Parathyroid adenoma (tissue), 2 donors: ENCODE measurements at regions not wholly inside any gene's neighbourhood (a gene's known extent, or its start where the extent isn't known, plus 50 kb on each side); places are given as distances from the start of the nearest gene placed in this dataset.
A peak's percentile ranks its signal among the peaks of the same experiment; 100 is the strongest.

ENCODE experiments used
- H2AFZ ChIP-seq: fragments of 300-600 bp; sonication (generic); one replicate; pipeline ENCODE4 v1.7.0; 2017; ENCODE audit warnings: antibody characterized with exemption, mild to moderate bottlenecking
- H3K27ac ChIP-seq: fragments of 300-600 bp; sonication (generic); one replicate; pipeline ENCODE4 v1.7.0; 2017
- H3K27me3 ChIP-seq: fragments of 300-600 bp; sonication (generic); one replicate; pipeline ENCODE4 v1.7.0; 2017; ENCODE audit warnings: low read length; ENCODE audit not compliant: control insufficient read depth, insufficient read depth
- H3K36me3 ChIP-seq: fragments of 300-600 bp; sonication (generic); one replicate; pipeline ENCODE4 v1.7.0; 2017; ENCODE audit warnings: low read length; ENCODE audit not compliant: control insufficient read depth, insufficient read depth
- H3K4me1 ChIP-seq: fragments of 300-600 bp; sonication (generic); one replicate; pipeline ENCODE4 v1.7.0; 2017; ENCODE audit warnings: control low read depth
- H3K4me2 ChIP-seq: fragments of 300-600 bp; sonication (generic); one replicate; pipeline ENCODE4 v1.7.0; 2017; ENCODE audit warnings: low read length
- H3K4me3 ChIP-seq: fragments of 300-600 bp; sonication (generic); one replicate; pipeline ENCODE4 v1.7.0; 2017; ENCODE audit warnings: low read depth, low read length
- H3K79me2 ChIP-seq: fragments of 300-600 bp; sonication (generic); one replicate; pipeline ENCODE4 v1.7.0; 2017; ENCODE audit warnings: control low read depth
- H3K9ac ChIP-seq: fragments of 300-600 bp; sonication (generic); one replicate; pipeline ENCODE4 v1.7.0; 2017; ENCODE audit warnings: mild to moderate bottlenecking
- H3K9me3 ChIP-seq: fragments of 300-600 bp; sonication (generic); one replicate; pipeline ENCODE4 v1.7.0; 2017; ENCODE audit warnings: low read length; ENCODE audit not compliant: control insufficient read depth
- TF ChIP-seq, protein P1 (sequence below): fragments of 300-600 bp; sonication (generic); IDR thresholded peaks from one replicate; pipeline ENCODE4 v1.7.0; 2017; ENCODE audit warnings: antibody characterized with exemption, mild to moderate bottlenecking
- donor health status: primary hyperparathyroidism.

- Histone ChIP-seq H2AFZ (peak overlapping the region; percentile 22), H3K36me3 (no peaks in the 10 kb centered on the region), H3K9me3 (no peaks in the 10 kb centered on the region), H3K4me2 (no peak overlapping the region), H3K79me2 (no peaks in the 10 kb centered on the region), H3K27me3 (no peaks in the 10 kb centered on the region), H3K4me1 (no peaks in the 10 kb centered on the region), H3K4me3 (no peak overlapping the region), H3K9ac (no peak overlapping the region), H3K27ac (no peak overlapping the region)
- TF ChIP-seq, protein P1, sequence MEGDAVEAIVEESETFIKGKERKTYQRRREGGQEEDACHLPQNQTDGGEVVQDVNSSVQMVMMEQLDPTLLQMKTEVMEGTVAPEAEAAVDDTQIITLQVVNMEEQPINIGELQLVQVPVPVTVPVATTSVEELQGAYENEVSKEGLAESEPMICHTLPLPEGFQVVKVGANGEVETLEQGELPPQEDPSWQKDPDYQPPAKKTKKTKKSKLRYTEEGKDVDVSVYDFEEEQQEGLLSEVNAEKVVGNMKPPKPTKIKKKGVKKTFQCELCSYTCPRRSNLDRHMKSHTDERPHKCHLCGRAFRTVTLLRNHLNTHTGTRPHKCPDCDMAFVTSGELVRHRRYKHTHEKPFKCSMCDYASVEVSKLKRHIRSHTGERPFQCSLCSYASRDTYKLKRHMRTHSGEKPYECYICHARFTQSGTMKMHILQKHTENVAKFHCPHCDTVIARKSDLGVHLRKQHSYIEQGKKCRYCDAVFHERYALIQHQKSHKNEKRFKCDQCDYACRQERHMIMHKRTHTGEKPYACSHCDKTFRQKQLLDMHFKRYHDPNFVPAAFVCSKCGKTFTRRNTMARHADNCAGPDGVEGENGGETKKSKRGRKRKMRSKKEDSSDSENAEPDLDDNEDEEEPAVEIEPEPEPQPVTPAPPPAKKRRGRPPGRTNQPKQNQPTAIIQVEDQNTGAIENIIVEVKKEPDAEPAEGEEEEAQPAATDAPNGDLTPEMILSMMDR: no peak
Measured at GRCh38 chr5:1743061-1743768, 56.4 kb downstream of the MRPL36 start.

- TF ChIP-seq, protein P1: peak; percentile 40
Measured at GRCh38 chr5:1737790-1738405, 61.7 kb downstream of the MRPL36 start.

GRCh38 chr5:1736889-1737711 is 62.5 kb downstream of the MRPL36 start:
- no peak overlapping the region for H3K9ac ChIP-seq
- H2AFZ ChIP-seq: no peak overlapping the region
- H3K9me3 ChIP-seq: no peaks in the 10 kb centered on the region
- H3K27ac ChIP-seq: no peak overlapping the region
- H3K4me2 ChIP-seq: no peak overlapping the region
- no peaks in the 10 kb centered on the region for H3K36me3 ChIP-seq
- no peaks in the 10 kb centered on the region for H3K27me3 ChIP-seq
- H3K4me3 ChIP-seq: no peak overlapping the region
- TF ChIP-seq, protein P1: no peak
- H3K79me2 ChIP-seq: no peaks in the 10 kb centered on the region
- no peaks in the 10 kb centered on the region for H3K4me1 ChIP-seq

More at GRCh38 chr5:1737790-1738405, 61.7 kb downstream of the MRPL36 start:
- Histone ChIP-seq H3K27me3 (no peaks in the 10 kb centered on the region), H3K36me3 (no peaks in the 10 kb centered on the region), H3K9ac (no peak overlapping the region), H3K27ac (no peak overlapping the region), H3K79me2 (no peaks in the 10 kb centered on the region), H2AFZ (no peak overlapping the region), H3K4me1 (no peaks in the 10 kb centered on the region), H3K9me3 (no peaks in the 10 kb centered on the region), H3K4me2 (no peak overlapping the region), H3K4me3 (no peak overlapping the region)

DNA sequence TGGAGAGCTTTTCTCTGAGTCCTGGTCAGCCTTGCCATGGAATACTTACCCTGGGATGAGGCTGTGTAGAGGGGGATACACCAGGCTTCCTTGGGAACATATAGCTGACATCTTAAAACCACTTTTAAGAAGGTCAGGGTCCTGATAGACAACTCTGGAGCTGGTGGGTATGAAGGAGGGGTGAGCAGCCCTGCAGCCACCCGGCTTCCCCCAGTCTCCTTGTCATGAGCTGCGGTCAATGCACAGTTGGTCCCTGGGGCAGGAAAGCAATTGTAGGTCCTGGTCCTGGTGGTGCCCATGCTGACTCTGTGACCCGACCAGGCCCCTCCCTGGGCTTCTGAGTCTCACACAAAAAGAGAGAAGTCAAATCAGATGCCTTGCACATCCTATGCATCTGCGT is 63.6 kb downstream of the MRPL36 start:
- TF ChIP-seq, protein P1: no peak
- Histone ChIP-seq H3K9ac (no peak overlapping the region), H3K27me3 (no peaks in the 10 kb centered on the region), H3K4me2 (no peak overlapping the region), H3K9me3 (no peaks in the 10 kb centered on the region), H3K4me3 (no peak overlapping the region), H2AFZ (no peak overlapping the region), H3K36me3 (no peaks in the 10 kb centered on the region), H3K27ac (no peak overlapping the region), H3K4me1 (no peaks in the 10 kb centered on the region), H3K79me2 (no peaks in the 10 kb centered on the region)
